Stimulated activated CD8-positive, alpha-beta memory T cell treated with anti-CD3 and anti-CD28 coated beads, Interleukin-12 subunit alpha, Interleukin-12 subunit beta, amount 100 ng/mL, for 1 hour (primary cell): ENCODE measurements at regions not wholly inside any gene's neighbourhood (a gene's known extent, or its start where the extent isn't known, plus 50 kb on each side); places are given as distances from the start of the nearest gene placed in this dataset.

Experiments
- DNase-seq: peaks from one replicate; pipeline ENCODE4 v3.0.0-alpha.2; 2020; ENCODE audit warnings: low read depth

GRCh38 chr17:77307479-77308198, 166.9 kb downstream of the SEC14L1 start:
- no peak for DNase-seq

GRCh38 chr17:77308861-77309726, 168.3 kb downstream of the SEC14L1 start:
- no peak for DNase-seq

GRCh38 chr17:77310336-77310735, 169.6 kb downstream of the SEC14L1 start:
- no peak for DNase-seq

GRCh38 chr17:77311371-77311981, 170.7 kb downstream of the SEC14L1 start:
- no peak for DNase-seq

- no peak for DNase-seq
Measured at GRCh38 chr17:77312061-77312701, 171.4 kb downstream of the SEC14L1 start.

- DNase-seq = no peak
Measured at GRCh38 chr17:77312786-77313599, 172.2 kb downstream of the SEC14L1 start.

GRCh38 chr17:77313831-77314230, 173.1 kb downstream of the SEC14L1 start:
- DNase-seq = no peak

- DNase-seq = no peak
Measured at GRCh38 chr17:77314601-77315000, 173.8 kb downstream of the SEC14L1 start.

GRCh38 chr17:77315010-77315409, 174.2 kb downstream of the SEC14L1 start:
- DNase-seq = no peak

- DNase-seq = no peak
Measured at GRCh38 chr17:77315551-77316190, 174.9 kb downstream of the SEC14L1 start.

GRCh38 chr17:77316191-77316641, 175.4 kb downstream of the SEC14L1 start:
- DNase-seq = no peak

- DNase-seq = no peak
Measured at GRCh38 chr17:77316651-77317050, 175.9 kb downstream of the SEC14L1 start.

- DNase-seq = no peak
Measured at GRCh38 chr17:77317091-77317750, 176.5 kb downstream of the SEC14L1 start.

- DNase-seq = no peak
Measured at GRCh38 chr17:77318021-77318420, 177.3 kb downstream of the SEC14L1 start.

- DNase-seq = no peak
Measured at GRCh38 chr17:77318491-77319210, 177.9 kb downstream of the SEC14L1 start.

- peak; percentile 44 for DNase-seq
Measured at GRCh38 chr17:77319211-77320043, 178.7 kb downstream of the SEC14L1 start.

GRCh38 chr17:77320044-77320440, 179.3 kb downstream of the SEC14L1 start:
- no peak for DNase-seq

- no peak for DNase-seq
Measured at GRCh38 chr17:77320485-77321256, 179.9 kb downstream of the SEC14L1 start.
